ENCODE measurements at regions not wholly inside any gene's neighbourhood (a gene's known extent, or its start where the extent isn't known, plus 50 kb on each side); places are given as distances from the start of the nearest gene placed in this dataset.

- TF ChIP-seq CTCF (IDR thresholded peaks at IDR 0.05) (no peak), POLR2A (IDR thresholded peaks at IDR 0.05) (no peak)
Observed at GRCh38 chr12:126989532-126989931, 1277.4 kb upstream of the TMEM132C start.
